Fibroblast of skin of right biceps (primary cell): ENCODE measurements at regions not wholly inside any gene's neighbourhood (a gene's known extent, or its start where the extent isn't known, plus 50 kb on each side); places are given as distances from the start of the nearest gene placed in this dataset.

ENCODE experiments used
- DNase-seq: peaks from one replicate; pipeline ENCODE4 v3.0.0-alpha.2; 2013

DNA sequence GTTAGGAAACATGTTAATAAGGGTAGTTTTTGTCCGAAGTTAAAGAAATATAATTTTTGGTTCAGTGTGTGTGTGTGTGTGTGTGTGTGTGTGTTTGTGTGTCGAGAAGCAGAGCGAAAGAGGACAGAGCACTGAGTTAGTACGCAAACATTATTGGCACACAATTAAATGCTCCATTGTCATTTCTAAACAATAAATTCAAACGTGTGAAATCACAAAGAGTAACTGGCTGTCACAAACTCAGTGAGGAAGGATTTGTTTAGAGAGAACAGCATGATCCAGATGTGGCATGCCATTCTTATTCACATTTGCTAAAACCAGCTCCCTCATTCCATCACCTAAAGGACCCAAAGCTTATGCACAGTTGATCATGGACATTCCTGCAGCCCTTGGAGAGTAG is 970.8 kb downstream of the DTWD2 start:
- no peak for DNase-seq

DNA sequence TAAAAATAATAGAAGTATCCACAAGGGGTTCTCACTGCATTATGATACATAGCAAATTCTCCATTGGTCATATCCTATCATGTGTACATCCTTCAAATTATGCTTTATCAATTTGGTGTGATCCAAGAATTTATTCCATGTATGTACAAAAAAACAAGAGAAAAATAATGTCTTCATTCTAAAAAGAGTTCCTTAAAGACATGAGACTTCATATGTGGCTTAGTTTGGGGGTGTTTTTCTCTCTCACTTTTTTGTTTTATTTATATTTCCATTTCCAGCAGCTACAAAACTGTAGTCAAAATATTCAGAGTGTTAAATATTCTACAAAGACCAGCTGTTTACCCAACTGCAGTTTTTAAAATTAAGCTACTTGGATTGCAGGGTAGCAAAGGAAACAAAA is 972.0 kb downstream of the DTWD2 start:
- DNase-seq: no peak

DNA sequence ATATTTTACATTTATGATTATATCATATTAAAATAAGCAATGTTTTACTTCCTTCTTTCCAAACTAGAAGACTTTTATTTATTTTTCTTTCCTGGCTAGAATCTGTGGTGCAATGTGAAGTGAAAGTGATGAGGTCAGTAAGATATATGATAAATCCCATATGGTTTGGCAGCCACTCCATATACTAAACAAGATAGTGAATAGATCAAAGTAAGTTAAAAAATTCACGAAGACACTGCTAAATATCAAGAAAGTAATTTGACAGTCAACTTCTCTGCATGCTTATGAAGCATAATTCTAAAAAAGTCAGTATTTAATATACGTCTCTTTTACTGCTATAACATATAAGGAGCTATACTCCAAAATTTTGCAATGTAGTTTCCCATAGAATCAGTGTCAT is 972.8 kb downstream of the DTWD2 start:
- DNase-seq: no peak

DNA sequence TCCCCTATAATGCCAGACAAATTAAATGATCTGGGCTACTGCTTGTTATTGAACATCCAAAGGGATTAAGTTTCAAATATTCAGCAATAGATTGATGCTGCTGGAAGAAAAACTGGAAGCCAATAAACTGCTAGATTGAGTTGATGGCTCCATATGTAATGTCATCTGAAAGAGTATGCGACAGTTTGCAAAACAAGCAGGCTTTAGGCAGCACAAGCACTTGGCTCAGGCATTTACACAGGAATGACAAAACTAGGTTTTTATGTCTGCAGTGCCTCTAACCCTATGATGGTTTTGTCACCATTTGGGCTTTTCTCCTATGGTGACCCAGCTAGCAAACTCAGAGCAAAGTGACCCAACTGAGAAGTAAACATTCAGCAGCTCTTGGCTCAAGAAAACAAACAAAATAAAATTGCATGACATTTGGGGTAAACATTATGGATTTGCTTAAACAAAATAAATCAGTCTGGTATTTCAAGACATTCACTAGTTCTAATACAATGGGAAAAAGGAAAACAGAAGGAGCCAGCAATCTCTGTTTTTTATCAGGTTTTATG is 978.5 kb downstream of the DTWD2 start:
- DNase-seq: no peak

DNA sequence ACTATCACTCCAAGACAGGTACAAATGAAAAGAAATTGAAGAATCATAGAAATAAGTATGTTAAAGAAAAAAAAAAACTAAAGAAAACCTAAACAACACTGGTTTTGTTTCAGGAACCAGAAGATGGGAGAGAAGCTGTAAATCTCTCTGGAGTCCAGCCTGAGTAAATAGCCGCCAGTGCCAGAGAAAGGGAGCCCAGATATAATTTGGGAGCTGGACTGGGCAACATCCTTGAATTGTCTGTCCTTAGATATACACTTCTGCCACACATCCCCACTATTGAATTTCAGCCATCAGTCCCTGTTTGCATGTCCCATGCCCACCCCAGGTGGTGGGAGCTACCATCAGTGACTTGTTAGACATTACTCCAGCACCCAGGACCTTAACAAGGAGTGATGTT is 979.6 kb downstream of the DTWD2 start:
- no peak for DNase-seq

DNA sequence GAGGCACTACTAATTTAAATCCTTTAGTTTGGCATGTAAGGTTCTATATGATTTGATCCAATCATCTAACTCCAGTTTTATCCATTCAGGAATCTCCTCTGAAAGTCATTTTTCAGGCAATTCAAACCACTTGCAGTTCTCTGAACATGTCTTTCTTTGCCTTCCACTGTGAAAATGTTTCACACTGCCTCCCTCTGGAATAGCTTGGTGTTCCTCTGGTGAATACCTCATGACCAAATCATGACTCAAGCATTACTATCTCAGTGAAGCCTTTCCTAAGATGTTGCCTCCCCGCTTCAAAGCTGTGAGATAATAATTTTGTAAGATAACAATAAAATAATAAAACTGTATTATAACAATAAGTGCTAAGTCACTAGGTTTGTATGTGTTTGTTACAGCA is 981.1 kb downstream of the DTWD2 start:
- DNase-seq: peak; percentile 6

DNA sequence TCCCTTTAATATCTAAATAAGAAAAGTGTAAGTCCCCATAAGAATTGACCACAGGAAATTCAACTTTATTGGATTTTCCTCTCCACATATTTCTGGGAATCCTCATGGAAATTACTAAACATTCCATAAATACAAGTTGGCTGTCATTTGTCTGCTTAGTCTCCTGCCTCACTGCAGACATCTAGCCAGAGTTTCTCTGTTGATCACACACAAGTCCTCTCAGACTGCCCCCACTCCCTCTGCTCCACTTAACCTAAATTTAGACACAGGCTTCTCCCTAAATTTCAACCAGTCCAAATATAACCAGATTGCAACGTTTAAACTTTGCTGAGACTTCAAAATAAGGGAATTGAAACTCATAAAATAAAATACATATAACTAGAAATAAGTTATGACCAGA is 982.1 kb downstream of the DTWD2 start:
- peak; percentile 46 for DNase-seq

DNA sequence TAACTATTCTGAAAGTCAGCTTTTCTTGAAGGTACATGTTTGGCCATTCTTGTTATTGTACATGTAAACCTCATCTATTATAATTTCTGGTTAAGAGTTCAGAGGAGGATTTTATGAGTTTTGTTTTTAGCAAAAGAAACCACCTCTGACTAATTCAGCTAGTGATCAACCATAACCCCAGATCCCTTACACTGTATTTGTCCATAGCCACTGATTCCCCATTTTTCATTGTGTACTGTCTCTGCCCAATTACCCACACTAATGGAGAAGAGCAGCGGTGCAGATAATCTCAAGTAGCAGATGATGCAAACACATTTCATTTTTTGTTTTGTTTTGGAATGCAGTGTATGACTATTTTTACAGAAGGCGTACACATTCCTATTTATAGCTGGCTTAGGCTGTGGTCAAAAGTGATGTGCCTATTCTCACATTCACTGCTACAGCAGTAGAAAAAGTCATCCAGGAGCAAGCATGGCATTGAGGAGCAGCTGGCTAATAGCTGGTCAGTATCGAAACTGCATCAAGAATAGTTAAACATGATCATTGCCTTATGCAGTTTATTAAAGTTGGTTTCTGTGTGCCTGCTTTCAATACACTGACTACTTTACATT is 988.3 kb downstream of the DTWD2 start:
- peak; percentile 25 for DNase-seq

DNA sequence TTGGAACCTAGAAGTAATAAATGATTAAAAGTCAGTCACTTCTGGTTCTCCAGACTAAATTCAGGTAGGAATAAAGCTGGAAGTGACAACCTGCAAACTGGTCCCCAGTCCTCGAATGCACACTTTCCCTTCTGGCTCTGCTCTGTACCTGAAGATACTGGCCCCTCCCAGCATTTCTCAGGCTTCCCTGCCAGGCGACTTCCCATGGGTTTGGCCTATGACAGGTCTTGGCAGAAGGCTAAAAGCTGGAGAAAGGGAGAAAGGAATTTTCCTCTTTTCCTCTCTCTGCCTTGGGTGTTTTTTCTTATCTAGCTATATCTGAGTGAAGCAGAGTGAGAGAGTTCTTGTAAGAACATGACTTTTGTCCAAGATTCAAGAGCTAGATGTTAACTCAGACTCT is 1005.7 kb downstream of the DTWD2 start:
- DNase-seq: no peak

DNA sequence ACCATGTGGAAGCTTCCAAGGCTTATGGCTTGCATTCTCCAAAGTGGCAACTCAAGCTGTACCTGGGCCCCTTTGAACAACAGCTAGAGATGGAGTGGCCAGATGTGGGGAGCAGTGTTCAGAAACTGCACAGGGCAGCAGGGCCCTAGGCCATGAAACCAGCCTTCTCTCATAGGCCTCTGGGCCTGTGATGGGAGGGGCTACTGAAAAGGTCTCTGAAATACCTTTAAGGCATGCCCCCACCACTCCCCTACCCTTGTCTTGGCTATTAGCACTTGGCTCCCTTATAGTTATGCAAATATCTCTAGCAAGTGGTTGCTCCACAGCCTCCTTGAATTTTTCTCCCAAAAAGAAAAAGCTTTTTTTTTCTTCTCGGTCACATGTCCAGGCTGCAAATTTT is 1014.6 kb downstream of the DTWD2 start:
- no peak for DNase-seq

DNA sequence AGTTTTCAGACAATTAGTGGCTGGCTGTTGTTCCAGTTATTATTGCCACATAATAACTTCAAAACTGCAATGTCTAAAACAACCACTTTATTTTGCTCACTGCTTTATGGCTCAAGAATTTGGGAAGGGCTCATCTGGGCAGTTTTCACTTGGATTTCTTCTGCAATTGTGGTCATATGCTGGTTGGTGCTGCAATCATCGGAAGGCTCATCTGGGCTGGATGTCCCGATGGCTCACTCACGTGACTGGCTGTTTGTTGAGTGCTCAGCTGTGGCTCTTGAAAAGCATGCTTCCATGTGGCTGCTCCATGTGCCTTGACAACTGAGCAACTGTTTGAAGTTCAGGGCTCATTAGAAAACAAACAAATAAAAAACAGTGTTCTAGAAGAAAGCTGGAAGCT is 1032.5 kb downstream of the DTWD2 start:
- no peak for DNase-seq

DNA sequence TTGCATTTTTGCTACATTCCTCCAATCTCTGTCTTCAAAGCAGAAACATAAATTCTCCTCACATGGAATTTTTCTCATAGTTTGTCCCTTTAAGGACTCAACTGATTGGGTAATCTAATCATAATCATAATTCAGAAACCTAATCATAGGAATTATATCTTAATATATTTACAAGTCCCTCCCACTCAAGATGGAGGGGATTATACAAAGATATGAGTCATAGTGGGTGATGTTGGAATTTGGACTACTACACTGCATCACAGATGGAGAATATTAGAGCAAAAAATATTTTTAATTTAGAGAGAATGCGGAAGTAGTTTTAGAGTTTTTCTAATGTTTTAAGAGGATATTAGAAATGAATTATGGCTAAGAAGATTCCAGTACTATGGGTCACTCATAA is 1034.0 kb downstream of the DTWD2 start:
- peak; percentile 75 for DNase-seq

DNA sequence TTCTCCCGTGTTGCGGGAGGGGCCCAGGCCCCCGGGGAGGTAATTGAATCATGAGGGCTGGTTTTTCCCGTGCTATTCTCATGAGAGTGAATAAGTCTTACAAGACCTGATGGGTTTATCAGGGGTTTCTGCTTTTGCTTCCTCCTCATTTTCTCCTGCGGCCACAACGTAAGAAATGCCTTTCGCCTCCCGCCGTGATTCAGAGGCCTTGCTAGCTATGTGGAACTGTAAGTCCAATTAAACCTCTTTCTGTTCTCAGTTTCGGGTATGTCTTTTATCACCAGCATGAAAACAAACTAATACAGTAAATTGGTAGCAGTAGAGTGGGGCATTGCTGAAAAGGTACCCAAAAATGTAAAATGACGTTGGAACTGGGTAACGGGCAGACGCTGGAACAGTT is 1035.1 kb downstream of the DTWD2 start:
- DNase-seq: no peak

DNA sequence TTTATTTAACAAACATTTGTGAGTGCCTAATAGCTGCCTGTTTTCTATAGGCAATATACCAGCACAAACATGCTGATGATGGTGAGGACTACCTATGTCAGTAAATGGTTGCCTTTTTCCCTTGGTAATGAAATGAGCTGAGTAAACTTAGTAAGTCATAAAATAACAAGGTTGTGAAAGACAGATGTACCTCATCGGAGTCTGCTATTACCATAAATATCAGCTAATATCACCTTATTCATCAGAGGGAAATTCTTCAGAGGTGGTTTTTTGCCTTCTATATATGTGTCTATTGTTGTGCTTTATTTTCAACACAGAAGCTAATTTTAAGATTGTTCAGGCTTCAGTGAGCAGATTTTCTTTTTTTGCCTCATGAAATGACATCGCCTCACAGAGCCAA is 1040.5 kb downstream of the DTWD2 start:
- no peak for DNase-seq

DNA sequence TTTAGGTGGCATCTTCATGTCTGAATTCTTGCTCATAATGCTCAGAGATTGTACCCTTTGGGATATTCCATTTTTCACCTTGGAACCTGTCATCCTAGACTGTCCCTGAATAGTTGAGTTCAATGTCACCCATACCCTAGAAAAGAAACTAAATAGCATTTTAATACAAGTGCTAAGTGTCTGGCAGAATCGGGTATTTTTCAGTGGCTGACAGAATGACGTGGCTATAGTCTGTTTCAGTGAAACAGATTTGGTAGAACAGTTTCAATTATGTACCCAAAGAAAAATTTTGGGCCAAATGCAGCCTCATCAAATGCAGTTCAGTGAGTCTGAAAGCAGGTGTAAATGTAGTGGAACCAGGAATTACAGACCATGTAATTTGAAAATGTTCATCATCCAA is 1041.2 kb downstream of the DTWD2 start:
- no peak for DNase-seq

DNA sequence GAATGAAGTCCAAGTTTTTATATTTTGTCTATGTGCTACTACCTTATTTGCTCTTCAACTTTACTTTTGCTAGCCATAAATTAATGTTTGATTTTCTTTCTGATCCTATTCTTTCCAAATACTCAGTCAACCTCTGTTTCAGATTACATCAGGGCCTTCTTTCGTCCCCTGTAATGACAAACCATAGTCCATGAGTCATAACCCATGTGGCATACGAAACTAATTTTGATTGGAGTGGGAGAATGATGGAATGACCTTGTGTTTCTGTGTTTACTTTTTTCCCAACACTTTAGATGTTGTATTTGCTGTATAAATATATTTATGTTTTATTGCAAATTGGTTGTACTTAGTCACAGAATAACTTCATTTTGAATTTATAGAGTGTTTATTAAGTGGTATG is 1043.1 kb downstream of the DTWD2 start:
- peak; percentile 36 for DNase-seq

DNA sequence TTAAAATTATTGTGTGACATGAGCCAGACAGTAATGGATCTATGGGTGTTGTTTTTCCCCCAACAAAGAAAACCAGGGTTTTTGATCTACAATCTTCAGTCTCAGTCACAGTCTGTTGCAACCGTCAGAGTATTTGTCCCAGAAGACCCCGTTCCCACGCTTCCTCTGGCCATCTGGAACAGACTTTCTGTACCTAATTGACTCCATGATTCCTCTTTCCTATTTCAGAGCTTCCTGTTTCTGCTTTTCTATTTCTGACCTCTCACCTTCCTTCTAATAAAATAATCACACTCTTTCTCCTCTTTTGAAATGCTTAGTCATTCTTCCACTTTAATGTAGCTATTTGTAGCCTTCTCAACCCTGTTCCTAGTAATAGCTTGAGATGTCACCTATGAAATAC is 1044.8 kb downstream of the DTWD2 start:
- no peak for DNase-seq

DNA sequence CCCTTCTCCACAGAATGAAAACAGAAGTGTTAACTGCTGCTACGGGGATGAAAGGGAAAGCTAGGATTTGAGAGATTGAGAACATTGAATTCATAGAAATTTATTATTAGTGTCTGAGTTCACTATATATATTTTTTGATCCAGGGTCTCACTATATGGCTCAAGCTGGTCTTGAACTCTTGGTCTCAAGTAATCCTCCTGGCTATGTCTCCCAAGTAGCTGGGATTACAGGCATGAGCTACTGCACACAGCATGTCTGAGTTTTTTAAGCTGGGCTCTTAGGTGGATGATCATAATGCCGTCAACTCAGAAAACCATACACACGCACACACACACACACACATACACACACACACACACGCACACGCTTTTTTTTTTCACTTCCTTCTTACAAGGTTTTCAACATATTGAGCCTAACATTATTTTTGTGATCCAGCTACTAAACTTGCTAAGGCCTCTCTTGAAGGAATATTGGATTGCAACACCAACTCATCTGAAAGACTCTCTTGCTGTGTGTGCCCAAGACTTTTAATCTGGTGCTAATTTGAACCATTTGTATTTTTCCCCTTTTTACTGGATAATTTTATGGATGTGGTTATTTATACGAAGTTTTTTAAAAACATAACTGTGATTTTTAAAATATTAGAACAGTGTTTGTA is 1045.4 kb downstream of the DTWD2 start:
- DNase-seq: no peak

DNA sequence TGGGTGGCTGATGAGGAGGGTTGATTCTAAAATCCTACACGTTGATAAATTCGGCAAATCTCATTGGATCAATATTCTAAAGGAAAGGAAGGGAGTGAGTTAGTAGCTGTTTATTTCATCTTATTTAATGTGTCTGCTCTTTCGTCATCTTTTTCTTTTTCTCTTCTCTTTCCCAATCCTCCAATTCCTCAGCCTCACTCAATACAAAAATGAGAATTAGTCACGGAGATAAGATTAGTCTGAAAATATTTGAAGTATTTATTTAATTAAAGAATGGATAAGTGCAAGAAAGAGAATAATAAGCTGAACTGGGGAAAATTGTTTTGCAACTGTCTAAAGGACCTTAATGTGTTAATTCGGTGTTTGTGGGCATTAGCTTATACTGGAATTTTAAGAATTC is 1095.1 kb downstream of the DTWD2 start:
- peak; percentile 10 for DNase-seq

DNA sequence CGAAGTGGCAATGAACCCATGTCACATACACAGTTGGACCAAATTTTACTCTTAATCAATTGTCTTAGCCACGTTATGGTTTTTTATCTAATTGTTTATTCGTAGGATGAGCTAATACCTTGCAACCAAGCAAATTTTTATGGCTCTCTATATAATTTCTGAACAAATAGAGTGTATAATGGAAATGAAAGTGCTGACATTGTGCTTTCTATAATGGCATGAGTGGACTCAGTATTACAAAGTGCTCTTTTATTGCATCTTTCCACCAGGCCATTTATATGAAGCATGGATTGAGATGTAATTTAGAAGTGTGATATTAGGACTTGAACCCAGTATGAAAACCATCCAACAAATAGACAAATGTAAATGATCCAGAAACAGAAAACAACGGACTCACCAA is 1096.0 kb downstream of the DTWD2 start:
- no peak for DNase-seq

DNA sequence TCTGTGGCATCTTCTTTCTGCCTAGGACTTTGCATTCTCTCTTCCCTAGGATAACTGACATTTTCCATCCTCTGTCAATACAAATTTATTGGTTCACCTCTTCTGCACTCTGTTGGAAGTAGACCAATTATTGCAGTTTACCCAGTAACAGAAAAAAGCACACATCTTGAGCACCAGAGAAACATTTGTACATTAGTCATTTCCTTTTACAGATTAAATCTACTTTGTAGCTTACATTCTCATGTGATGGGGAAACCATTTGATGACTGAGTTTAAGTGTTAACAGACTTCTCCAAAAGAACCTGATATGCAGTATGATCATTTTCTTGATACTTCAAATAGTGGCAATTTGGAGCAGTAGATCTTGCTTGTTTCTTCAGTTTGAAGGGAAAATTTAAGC is 1098.8 kb downstream of the DTWD2 start:
- DNase-seq: peak; percentile 71

DNA sequence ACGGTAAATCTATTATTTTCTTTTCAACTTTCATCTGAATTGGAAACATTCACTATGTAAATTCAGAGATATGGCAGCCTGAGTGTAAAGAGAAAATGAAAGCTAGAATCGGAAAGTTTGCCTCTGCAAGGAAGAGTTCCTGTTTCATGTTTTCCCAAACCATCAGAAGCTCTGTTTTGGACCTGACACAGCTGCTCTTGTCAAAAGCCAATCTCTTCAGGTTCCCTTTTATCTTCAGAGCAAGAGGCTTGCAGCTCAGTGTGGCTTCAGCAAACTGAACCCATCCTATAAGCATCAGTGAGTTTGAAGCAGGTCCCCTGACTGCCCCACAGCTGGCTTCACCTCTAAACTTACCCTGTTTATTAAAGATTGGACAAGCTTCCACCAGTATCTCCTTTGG is 1099.7 kb downstream of the DTWD2 start:
- DNase-seq: no peak

DNA sequence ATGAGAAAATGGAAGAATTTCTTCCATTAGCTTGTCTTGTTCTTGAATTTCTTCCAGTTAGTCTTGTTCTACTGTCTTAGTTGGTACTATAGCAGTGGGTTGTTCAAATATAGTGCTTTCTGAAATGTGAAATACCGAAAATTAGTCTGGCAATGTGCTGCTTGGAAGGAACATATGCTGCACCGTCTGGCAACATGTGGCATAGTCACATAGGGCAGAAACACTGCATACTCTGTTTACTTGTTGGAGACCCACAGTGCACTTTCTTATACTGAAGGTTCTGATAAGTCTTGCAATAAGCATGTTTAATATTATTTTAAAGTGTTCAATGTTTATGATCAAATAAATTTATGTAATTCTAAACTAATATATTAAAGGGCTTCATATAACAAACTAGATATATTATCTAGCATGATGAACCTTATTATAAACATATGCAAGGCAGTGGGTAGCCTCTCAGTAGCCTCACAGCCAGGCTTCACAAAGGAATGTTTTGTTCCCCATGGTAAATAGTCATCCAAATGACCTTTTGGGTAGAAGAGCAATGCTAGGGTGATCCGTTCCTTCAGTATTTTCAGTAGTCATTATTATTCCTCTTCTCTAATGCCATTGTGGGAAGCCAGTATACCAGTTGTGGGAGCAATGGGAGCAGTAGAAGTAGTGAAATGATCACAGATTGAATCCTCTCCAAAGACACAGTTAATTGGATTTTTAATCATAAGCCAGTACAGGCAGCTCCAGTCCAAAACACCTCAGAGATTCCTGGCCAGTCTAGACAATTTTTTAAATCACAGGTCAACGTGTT is 1106.7 kb downstream of the DTWD2 start:
- no peak for DNase-seq

DNA sequence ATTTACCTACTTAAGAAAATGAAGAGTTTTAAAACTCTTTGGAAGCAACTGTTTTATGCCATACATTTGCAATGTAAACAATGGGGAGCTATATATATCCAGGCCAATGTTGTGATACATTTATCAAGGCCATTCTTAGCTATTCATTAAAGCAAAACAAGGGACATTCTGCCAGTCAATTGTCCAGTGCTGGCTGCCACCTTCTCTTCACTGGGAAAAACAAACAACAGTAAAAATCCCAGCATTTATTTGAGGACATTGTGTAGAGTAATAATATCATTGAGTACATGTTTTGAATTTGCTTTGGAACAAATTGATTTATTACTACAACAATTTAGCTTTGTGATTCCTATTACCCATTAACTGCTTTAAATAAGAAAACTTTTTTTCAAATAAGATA is 1107.4 kb downstream of the DTWD2 start:
- DNase-seq: no peak
